NT2/D1 (cell line): ENCODE measurements at regions not wholly inside any gene's neighbourhood (a gene's known extent, or its start where the extent isn't known, plus 50 kb on each side); places are given as distances from the start of the nearest gene placed in this dataset.

Experiments used
- DNase-seq: peaks from one replicate; pipeline ENCODE4 v3.0.0-alpha.2; 2011; ENCODE audit warnings: low read depth, low spot score
- H3K27me3 ChIP-seq: 2 replicates; pipeline ENCODE4 v1.6.0; 2011; ENCODE audit warnings: mild to moderate bottlenecking; ENCODE audit not compliant: insufficient read length, insufficient read depth
- H3K36me3 ChIP-seq: 2 replicates; pipeline ENCODE4 v1.6.1; 2011; ENCODE audit warnings: mild to moderate bottlenecking, low read length, mixed read lengths; ENCODE audit not compliant: insufficient read depth, insufficient read length
- H3K4me1 ChIP-seq: 2 replicates; pipeline ENCODE4 v1.5.1; 2011; ENCODE audit not compliant: insufficient read depth, insufficient read length
- H3K4me3 ChIP-seq: 2 replicates; pipeline ENCODE4 v1.5.1; 2011; ENCODE audit warnings: low read depth; ENCODE audit not compliant: insufficient read length
- H3K9ac ChIP-seq: 2 replicates; pipeline ENCODE4 v1.6.0; 2011; ENCODE audit warnings: low read depth; ENCODE audit not compliant: insufficient read length
- H3K9me3 ChIP-seq: 2 replicates; pipeline ENCODE4 v1.5.1; 2011; ENCODE audit warnings: mild to moderate bottlenecking, low read length; ENCODE audit not compliant: insufficient read depth
- SUZ12 ChIP-seq: IDR thresholded peaks from 2 replicates; pipeline ENCODE4 v1.6.1; 2011; ENCODE audit not compliant: insufficient read length, insufficient read depth; ENCODE audit errors: extremely low read depth
- YY1 ChIP-seq: IDR thresholded peaks from 2 replicates; pipeline ENCODE4 v1.6.1; 2011; ENCODE audit not compliant: insufficient read length, insufficient read depth
- ZNF274 ChIP-seq: IDR thresholded peaks from 2 replicates; pipeline ENCODE4 v1.6.1; 2011; ENCODE audit warnings: mild to moderate bottlenecking, low read depth, low read length

DNA sequence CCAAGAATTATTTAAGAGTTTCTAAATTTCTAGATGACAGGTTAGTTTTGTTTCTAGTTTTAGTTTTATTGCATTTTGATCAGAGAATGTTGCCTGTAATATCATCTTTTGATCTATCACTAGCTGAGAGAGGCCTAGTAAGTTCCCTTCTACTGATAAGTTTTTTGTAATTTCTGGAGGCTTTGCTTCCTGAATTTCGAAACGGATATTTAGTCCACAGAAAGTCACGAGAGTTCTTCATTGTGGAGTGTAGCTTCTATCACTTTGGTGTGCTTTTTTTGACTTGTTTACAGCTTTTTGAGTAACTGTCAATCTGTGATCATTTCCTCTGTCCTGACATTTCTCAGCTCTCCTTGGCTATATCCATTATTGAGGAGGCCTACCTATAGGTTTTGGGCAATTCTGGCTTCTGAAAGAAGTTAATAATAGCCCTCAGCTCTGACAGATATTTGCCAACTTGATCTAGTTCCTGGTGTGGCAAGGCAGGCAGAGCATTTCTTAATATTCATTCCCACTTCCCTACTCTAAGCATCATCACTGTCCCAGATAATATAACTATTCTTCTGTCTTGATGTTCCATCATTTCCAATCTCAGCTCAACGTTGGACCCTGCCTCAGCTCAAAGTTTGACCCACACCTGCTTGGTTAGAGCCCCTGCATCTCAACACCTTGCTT is 171.3 kb downstream of the BLID start:
- no peak overlapping the region for H3K9ac ChIP-seq
- no peak for DNase-seq
- peaks cover 11% of the 10 kb centered on the region for H3K9me3 ChIP-seq
- H3K36me3 ChIP-seq = no peaks in the 10 kb centered on the region
- no peaks in the 10 kb centered on the region for H3K27me3 ChIP-seq
- no peak overlapping the region for H3K4me3 ChIP-seq
- H3K4me1 ChIP-seq = no peaks in the 10 kb centered on the region
- TF ChIP-seq YY1 = no peak
- TF ChIP-seq SUZ12 = no peak
- TF ChIP-seq ZNF274 = no peak

DNA sequence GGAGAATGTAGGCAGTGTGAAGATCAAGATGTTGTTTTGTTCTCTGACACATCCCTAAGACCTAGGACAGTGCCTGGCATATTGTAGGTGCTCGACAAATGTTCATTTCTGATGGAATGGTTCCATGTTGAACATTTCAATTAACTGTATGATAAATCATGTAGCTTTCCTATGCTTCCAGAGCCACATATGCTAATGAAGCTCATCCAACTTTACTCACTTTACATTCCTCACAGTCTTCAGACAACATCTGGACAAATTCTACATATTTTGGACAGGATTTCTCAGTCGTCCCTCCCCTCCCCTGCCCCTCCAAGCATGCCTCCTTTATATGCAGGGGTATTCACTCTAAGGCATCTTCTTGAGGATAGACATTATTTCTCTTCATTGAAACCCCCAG is 177.9 kb downstream of the BLID start:
- H3K4me3 ChIP-seq = no peak overlapping the region
- H3K9me3 ChIP-seq = no peaks in the 10 kb centered on the region
- H3K27me3 ChIP-seq = no peaks in the 10 kb centered on the region
- H3K4me1 ChIP-seq = no peaks in the 10 kb centered on the region
- H3K36me3 ChIP-seq = no peaks in the 10 kb centered on the region
- no peak for DNase-seq
- no peak overlapping the region for H3K9ac ChIP-seq
- TF ChIP-seq SUZ12 (no peak), ZNF274 (no peak), YY1 (no peak)

- Histone ChIP-seq H3K4me1 (no peaks in the 10 kb centered on the region), H3K4me3 (no peak overlapping the region), H3K9me3 (no peaks in the 10 kb centered on the region), H3K27me3 (no peaks in the 10 kb centered on the region), H3K9ac (no peak overlapping the region), H3K36me3 (no peaks in the 10 kb centered on the region)
- DNase-seq = no peak
- TF ChIP-seq SUZ12 = no peak
Measured at GRCh38 chr11:121936781-121937447, 179.1 kb downstream of the BLID start.

DNA sequence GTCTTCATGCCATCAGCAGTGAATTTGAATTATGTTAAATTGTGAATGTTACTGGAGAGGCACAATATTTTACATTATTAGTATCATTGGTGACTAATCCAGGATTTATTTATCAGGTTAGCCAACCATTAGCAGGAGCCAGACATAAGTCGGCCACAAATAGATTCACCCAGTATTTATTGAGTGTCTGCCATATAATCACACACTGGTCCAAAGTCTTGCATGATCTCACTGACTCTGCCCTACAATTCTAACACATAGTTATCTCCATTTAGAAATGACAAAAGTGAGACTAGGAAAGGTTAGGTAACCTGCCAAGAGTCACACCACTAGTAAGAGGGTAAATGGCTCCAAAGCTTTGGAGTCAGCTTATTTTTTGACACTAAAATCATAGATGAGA is 179.6 kb downstream of the BLID start:
- no peak for DNase-seq
- H3K27me3 ChIP-seq = no peaks in the 10 kb centered on the region
- no peak overlapping the region for H3K4me3 ChIP-seq
- H3K4me1 ChIP-seq = no peaks in the 10 kb centered on the region
- no peaks in the 10 kb centered on the region for H3K36me3 ChIP-seq
- H3K9ac ChIP-seq = no peak overlapping the region
- no peaks in the 10 kb centered on the region for H3K9me3 ChIP-seq
- TF ChIP-seq SUZ12 (no peak), YY1 (no peak), ZNF274 (no peak)

GRCh38 chr11:121933694-121934093 is 182.3 kb downstream of the BLID start:
- no peaks in the 10 kb centered on the region for H3K9me3 ChIP-seq
- H3K36me3 ChIP-seq = no peaks in the 10 kb centered on the region
- no peaks in the 10 kb centered on the region for H3K4me1 ChIP-seq
- no peak overlapping the region for H3K4me3 ChIP-seq
- TF ChIP-seq YY1 (no peak), SUZ12 (no peak), ZNF274 (no peak)
- no peaks in the 10 kb centered on the region for H3K27me3 ChIP-seq
- no peak overlapping the region for H3K9ac ChIP-seq
- no peak for DNase-seq

GRCh38 chr11:121933294-121933693 is 182.7 kb downstream of the BLID start:
- H3K9ac ChIP-seq = no peak overlapping the region
- H3K4me1 ChIP-seq = no peaks in the 10 kb centered on the region
- H3K36me3 ChIP-seq = no peaks in the 10 kb centered on the region
- H3K4me3 ChIP-seq = no peak overlapping the region
- H3K27me3 ChIP-seq = no peaks in the 10 kb centered on the region
- no peak for DNase-seq
- no peaks in the 10 kb centered on the region for H3K9me3 ChIP-seq
- TF ChIP-seq SUZ12 = no peak
- TF ChIP-seq ZNF274 = no peak
- no peak for TF ChIP-seq YY1

GRCh38 chr11:121932646-121933185 is 183.3 kb downstream of the BLID start:
- Histone ChIP-seq H3K4me1 (no peaks in the 10 kb centered on the region), H3K27me3 (no peaks in the 10 kb centered on the region), H3K9me3 (no peaks in the 10 kb centered on the region), H3K9ac (no peak overlapping the region), H3K4me3 (no peak overlapping the region), H3K36me3 (no peaks in the 10 kb centered on the region)
- DNase-seq = no peak
- no peak for TF ChIP-seq YY1
